H1 (cell line): ENCODE measurements at regions not wholly inside any gene's neighbourhood (a gene's known extent, or its start where the extent isn't known, plus 50 kb on each side); places are given as distances from the start of the nearest gene placed in this dataset.

Source experiments
- CTCF ChIA-PET: fragments of 300-600 bp; sonication (Branson Sonifier 250); formaldehyde crosslinking; loops from one replicate; lab custom pipeline; 2021; ENCODE audit not compliant: partially characterized antibody; lab: Charles Lee
- POLR2A ChIA-PET: fragments of 300-600 bp; sonication (Branson Sonifier 250); formaldehyde crosslinking; loops from one replicate; lab custom pipeline; 2021; ENCODE audit warnings: inconsistent platforms; ENCODE audit not compliant: partially characterized antibody; lab: Charles Lee
- DNase-seq, 2 experiments: peaks; one replicate each; pipeline versions ENCODE4 v3.0.0 to v3.0.0-alpha.2; 2010 to 2022; ENCODE audit warnings: low spot score in 2 of 2, low read depth in 1 of 2, mixed read lengths in 1 of 2
- FAIRE-seq: peaks from 2 replicates; lab custom pipeline; 2011; peaks lifted over from hg19 to GRCh38; lab: Jason Lieb, UNC
- H2AFZ ChIP-seq: 2 replicates; pipeline ENCODE4 v1.8.1; 2012; ENCODE audit warnings: low read length, inconsistent platforms
- H2AK5ac ChIP-seq: 2 replicates; pipeline ENCODE4 v1.6.1; 2013; ENCODE audit warnings: low read depth, low read length
- H2BK120ac ChIP-seq: replicated peaks from 2 replicates; pipeline ENCODE3; 2013; ENCODE audit warnings: low read depth, low read length, inconsistent platforms
- H2BK12ac ChIP-seq: 2 replicates; pipeline ENCODE4 v1.6.1; 2013; ENCODE audit warnings: low read depth, low read length
- H2BK15ac ChIP-seq: 2 replicates; pipeline ENCODE4 v1.6.1; 2013; ENCODE audit warnings: low read length
- H2BK20ac ChIP-seq: 2 replicates; pipeline ENCODE4 v1.6.1; 2013; ENCODE audit warnings: low read length
- H2BK5ac ChIP-seq: 2 replicates; pipeline ENCODE4 v1.6.1; 2013; ENCODE audit warnings: low read depth, low read length
- H3K14ac ChIP-seq: 2 replicates; pipeline ENCODE4 v1.6.1; 2013; ENCODE audit warnings: inconsistent platforms; ENCODE audit not compliant: insufficient read length
- H3K18ac ChIP-seq: 2 replicates; pipeline ENCODE4 v1.6.1; 2013; ENCODE audit warnings: low read length; ENCODE audit errors: extremely low read depth
- H3K23ac ChIP-seq: 2 replicates; pipeline ENCODE4 v1.6.1; 2013; ENCODE audit warnings: inconsistent platforms; ENCODE audit not compliant: insufficient read length
- H3K23me2 ChIP-seq: 2 replicates; pipeline ENCODE4 v1.6.1; 2013; ENCODE audit warnings: low read depth, low read length
- H3K27ac ChIP-seq: 2 replicates; pipeline ENCODE4 v1.6.1; 2011; ENCODE audit warnings: low read depth, low read length, inconsistent platforms
- H3K27me3 ChIP-seq, 4 experiments: replicated peaks in 1 of 4; 1 replicate in 1 of 4; 2 replicates in 3 of 4; pipeline versions ENCODE4 v1.6.1 to v1.8.1; 2011 to 2013; ENCODE audit warnings: low read length in 3 of 4, mild to moderate bottlenecking in 3 of 4, inconsistent platforms in 2 of 4, mixed read lengths in 2 of 4, moderate library complexity in 1 of 4; ENCODE audit not compliant: control insufficient read depth in 3 of 4, insufficient read depth in 3 of 4; ENCODE audit errors: extremely low read depth in 1 of 4
- H3K36me3 ChIP-seq, 4 experiments: 2 replicates each; pipeline versions ENCODE4 v1.6.1 to v1.8.1; 2011 to 2013; ENCODE audit warnings: mild to moderate bottlenecking in 4 of 4, low read length in 3 of 4, moderate library complexity in 2 of 4, control low read depth in 1 of 4, inconsistent platforms in 1 of 4; ENCODE audit not compliant: insufficient read depth in 4 of 4, control insufficient read depth in 2 of 4
- H3K4ac ChIP-seq: replicated peaks from 2 replicates; pipeline ENCODE3; 2013; ENCODE audit warnings: low read length, low read depth, mixed read lengths, inconsistent platforms; ENCODE audit not compliant: insufficient read length
- H3K4me1 ChIP-seq, 4 experiments: replicated peaks in 1 of 4; 1 replicate in 1 of 4; 2 replicates in 3 of 4; pipeline versions ENCODE4 v1.6.1 to v1.8.1; 2011 to 2013; ENCODE audit warnings: low read length in 3 of 4, inconsistent platforms in 2 of 4, mixed read lengths in 1 of 4; ENCODE audit not compliant: insufficient read depth in 4 of 4, control insufficient read depth in 3 of 4
- H3K4me2 ChIP-seq, 2 experiments: 2 replicates each; pipeline versions ENCODE4 v1.6.1 to v1.8.1; 2011 to 2013; ENCODE audit warnings: low read depth in 2 of 2, low read length in 2 of 2, control low read depth in 1 of 2, inconsistent platforms in 1 of 2, mild to moderate bottlenecking in 1 of 2; ENCODE audit not compliant: insufficient read depth in 1 of 2
- H3K4me3 ChIP-seq, 4 experiments: fragments of 200-600, 300-600 bp in 1 of 4; sonication (generic), shearing (Covaris generic), sonication (Bioruptor Twin) in 1 of 4; 2 replicates each; pipeline versions ENCODE4 v1.5.1 to v1.8.1; 2011 to 2016; ENCODE audit warnings: low read length in 4 of 4, low read depth in 3 of 4, control low read depth in 2 of 4, inconsistent platforms in 2 of 4, mild to moderate bottlenecking in 2 of 4, mixed read lengths in 1 of 4, moderate library complexity in 1 of 4; ENCODE audit not compliant: insufficient read depth in 2 of 4; ENCODE audit errors: extremely low read depth in 1 of 4
- H3K56ac ChIP-seq: replicated peaks from 2 replicates; pipeline ENCODE3; 2013; ENCODE audit warnings: low read depth, mild to moderate bottlenecking, mixed read lengths, low read length, inconsistent platforms; ENCODE audit not compliant: insufficient read length
- H3K79me1 ChIP-seq: 2 replicates; pipeline ENCODE4 v1.6.1; 2013; ENCODE audit warnings: low read depth, low read length, control low read depth
- H3K79me2 ChIP-seq, 2 experiments: 2 replicates each; pipeline versions ENCODE4 v1.6.1 to v1.8.1; 2012 to 2013; ENCODE audit warnings: low read length in 2 of 2, mild to moderate bottlenecking in 2 of 2, inconsistent platforms in 1 of 2; ENCODE audit not compliant: insufficient read depth in 2 of 2, control insufficient read depth in 1 of 2
- H3K9ac ChIP-seq, 4 experiments: replicated peaks in 1 of 4; 1 replicate in 1 of 4; 2 replicates in 3 of 4; pipeline versions ENCODE4 v1.6.1 to v1.8.1; 2011 to 2013; ENCODE audit warnings: low read depth in 3 of 4, low read length in 3 of 4, control low read depth in 2 of 4, mild to moderate bottlenecking in 2 of 4, moderate library complexity in 2 of 4, inconsistent platforms in 1 of 4; ENCODE audit errors: extremely low read depth in 1 of 4
- H3K9me3 ChIP-seq, 2 experiments: 2 replicates each; pipeline versions ENCODE4 v1.6.1 to v1.8.1; 2012 to 2013; ENCODE audit warnings: mild to moderate bottlenecking in 2 of 2, moderate library complexity in 2 of 2, control low read depth in 1 of 2, inconsistent platforms in 1 of 2, low read depth in 1 of 2, low read length in 1 of 2, mixed read lengths in 1 of 2; ENCODE audit not compliant: insufficient read depth in 2 of 2
- H4K20me1 ChIP-seq, 2 experiments: replicated peaks in 1 of 2; 2 replicates each; pipeline versions ENCODE3 to v1.8.1; 2011 to 2013; ENCODE audit warnings: inconsistent platforms in 2 of 2, low read length in 2 of 2, mild to moderate bottlenecking in 1 of 2; ENCODE audit not compliant: insufficient read depth in 2 of 2, control insufficient read depth in 1 of 2
- H4K5ac ChIP-seq: 2 replicates; pipeline ENCODE4 v1.6.1; 2013; ENCODE audit warnings: low read length, low read depth, mixed read lengths, inconsistent platforms; ENCODE audit not compliant: insufficient read length
- H4K8ac ChIP-seq: 2 replicates; pipeline ENCODE4 v1.8.0; 2013; ENCODE audit warnings: mild to moderate bottlenecking, moderate library complexity, low read length, inconsistent platforms; ENCODE audit not compliant: insufficient read depth; ENCODE audit errors: extremely low read depth
- H4K91ac ChIP-seq: replicated peaks from 2 replicates; pipeline ENCODE3; 2013; ENCODE audit warnings: low read length, mixed read lengths, inconsistent platforms; ENCODE audit not compliant: insufficient read length
- ATF3 ChIP-seq: IDR thresholded peaks from 2 replicates; pipeline ENCODE4 v1.6.1; 2011; ENCODE audit warnings: low read depth, mild to moderate bottlenecking, low read length; ENCODE audit not compliant: insufficient read depth
- FOSL1 ChIP-seq: IDR thresholded peaks from 2 replicates; pipeline ENCODE4 v1.6.1; 2011; ENCODE audit warnings: mild to moderate bottlenecking, low read depth, low read length, moderate library complexity; ENCODE audit not compliant: insufficient read depth
- GABPA ChIP-seq: IDR thresholded peaks from 2 replicates; pipeline ENCODE4 v1.6.1; 2011; ENCODE audit warnings: mild to moderate bottlenecking, low read length, moderate library complexity, borderline replicate concordance; ENCODE audit not compliant: insufficient read depth
- HDAC6 ChIP-seq: IDR thresholded peaks from one replicate; pipeline ENCODE4 v1.7.1; 2012; ENCODE audit warnings: low read depth, mild to moderate bottlenecking, inconsistent platforms, low read length, moderate library complexity
- KDM1A ChIP-seq: fragments of 200-600, 300-600 bp; sonication (generic); IDR thresholded peaks from 2 replicates; pipeline ENCODE4 v1.7.1; 2016; ENCODE audit warnings: mild to moderate bottlenecking, low read length, borderline replicate concordance
- MAFK ChIP-seq: IDR thresholded peaks from 2 replicates; pipeline ENCODE4 v1.6.1; 2012; ENCODE audit warnings: low read depth, mild to moderate bottlenecking, improper control_type of control experiment, low read length
- NANOG ChIP-seq: IDR thresholded peaks from 2 replicates; pipeline ENCODE4 v1.6.1; 2011; ENCODE audit warnings: low read length, low read depth, mild to moderate bottlenecking, inconsistent platforms; ENCODE audit not compliant: insufficient read depth, poor library complexity, severe bottlenecking
- NRF1 ChIP-seq: IDR thresholded peaks from 2 replicates; pipeline ENCODE4 v1.6.1; 2011; ENCODE audit warnings: mild to moderate bottlenecking, low read depth, low read length, improper control_type of control experiment
- RNF2 ChIP-seq: fragments of 200-900, 300-1000 bp; sonication (generic); IDR thresholded peaks from 2 replicates; pipeline ENCODE4 v1.7.1; 2016; ENCODE audit warnings: borderline replicate concordance, low read depth, mild to moderate bottlenecking, antibody characterized with exemption, low read length; ENCODE audit not compliant: poor library complexity, severe bottlenecking; ENCODE audit errors: missing control alignments
- RXRA ChIP-seq: IDR thresholded peaks from 2 replicates; pipeline ENCODE4 v1.6.1; 2011; ENCODE audit warnings: low read depth, mild to moderate bottlenecking, low read length, moderate library complexity; ENCODE audit not compliant: insufficient read depth
- SP4 ChIP-seq: IDR thresholded peaks from 2 replicates; pipeline ENCODE4 v1.6.1; 2012; ENCODE audit warnings: low read length, inconsistent platforms
- TAF7 ChIP-seq: optimal IDR thresholded peaks from 2 replicates; pipeline ENCODE3; 2011; ENCODE audit warnings: low read depth, mild to moderate bottlenecking, inconsistent platforms, low read length, moderate library complexity, borderline replicate concordance
- YY1 ChIP-seq: IDR thresholded peaks from 2 replicates; pipeline ENCODE4 v1.6.1; 2011; ENCODE audit warnings: low read depth, mild to moderate bottlenecking, low read length
- WGBS, 2 experiments: shearing (Covaris generic) in 1 of 2; methylation state at CpG; one replicate each; pipeline versions ENCODE4 v1.1.6 to v1.1.7; 2013 to 2015; ENCODE audit warnings: low lambda C conversion rate in 2 of 2, mixed read lengths in 2 of 2, inconsistent platforms in 1 of 2, low coverage in 1 of 2, missing lambda C conversion rate in 1 of 2; ENCODE audit not compliant: insufficient replicate concordance in 2 of 2, insufficient coverage in 1 of 2, insufficient read length in 1 of 2; ENCODE audit errors: extremely low coverage in 1 of 2, missing lambda C conversion rate in 1 of 2; 5-methylcytosine and 5-hydroxymethylcytosine counted together

DNA sequence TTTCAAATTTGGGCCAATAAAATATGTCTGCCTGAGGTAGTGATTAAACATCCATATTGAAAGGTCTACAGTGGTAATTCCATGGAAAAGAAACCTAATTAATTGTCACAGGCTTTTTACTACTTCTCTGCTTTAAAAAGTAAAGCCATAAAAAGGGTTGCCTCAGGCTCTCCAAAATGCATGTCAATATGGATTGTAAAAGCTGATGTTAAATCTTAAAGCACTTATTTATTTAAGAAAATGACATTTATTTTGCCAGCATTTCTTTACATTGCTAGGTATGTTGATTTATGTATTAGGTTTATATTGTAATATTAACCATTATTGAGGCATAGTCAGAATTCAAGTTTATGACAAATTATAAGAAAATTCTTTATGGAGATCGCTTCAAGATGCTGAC is 133.2 kb downstream of the OPN5 start:
- Histone ChIP-seq H4K5ac (no peak overlapping the region), H2BK20ac (no peak overlapping the region), H2AFZ (no peak overlapping the region), H2BK12ac (no peak overlapping the region), H4K8ac (no peak overlapping the region), H3K79me2 (no peaks in the 10 kb centered on the region), H3K4me3 (no peak overlapping the region), H3K4me2 (no peak overlapping the region), H3K14ac (no peak overlapping the region), H3K4ac (no peak overlapping the region), H2BK15ac (no peak overlapping the region), H3K9me3 (no peaks in the 10 kb centered on the region), H3K56ac (no peak overlapping the region), H2AK5ac (no peak overlapping the region), H3K27me3 (no peaks in the 10 kb centered on the region), H3K27ac (no peak overlapping the region), H3K4me1 (peaks cover 0 to 3% (median 1%) of the 10 kb centered on the region in 4 experiments; a peak in 2 of 7 replicates), H4K91ac (no peak overlapping the region), H4K20me1 (no peaks in the 10 kb centered on the region), H2BK5ac (no peak overlapping the region), H3K18ac (no peak overlapping the region), H3K36me3 (no peaks in the 10 kb centered on the region), H3K23ac (no peak overlapping the region), H3K79me1 (no peaks in the 10 kb centered on the region), H3K23me2 (no peaks in the 10 kb centered on the region), H2BK120ac (no peak overlapping the region), H3K9ac (no peak overlapping the region)
- ChIA-PET CTCF (interaction anchor here (0.6 to 1.6 kb wide), 4 partner anchors 10 to 561 kb away, joined by 3 to 5 read pairs (median 3); no protein-coding TSS in a partner anchor), POLR2A (no interaction called here)
- DNase-seq (no peak), FAIRE-seq (no peak)
- TF ChIP-seq TAF7 (no peak), RXRA (no peak), MAFK (no peak), ATF3 (no peak), YY1 (no peak), NANOG (no peak), HDAC6 (no peak), NRF1 (no peak), SP4 (no peak), GABPA (no peak), FOSL1 (no peak), KDM1A (no peak), RNF2 (no peak)
- 94% methylated on average over 1 of the region's 1 CpG; no CpG with 5 or more reads in 1 of the 2 experiments for WGBS, 2 experiments
